Endothelial cell of umbilical vein (primary cell): ENCODE measurements at regions not wholly inside any gene's neighbourhood (a gene's known extent, or its start where the extent isn't known, plus 50 kb on each side); places are given as distances from the start of the nearest gene placed in this dataset.

Experiments
- BruUV-seq: library from RNA; stranded (reverse); fragments of 400-500 nt; replicated peaks from 2 replicates; lab custom pipeline; 2021; lab: Mats Ljungman, UMichigan
- CTCF ChIA-PET: fragments of 300-600, 350-600 bp; sonication (Branson Sonifier 250); formaldehyde crosslinking; loops from one replicate; lab custom pipeline; 2021; ENCODE audit warnings: antibody characterized with exemption, inconsistent platforms; lab: Charles Lee
- POLR2A ChIA-PET: fragments of 300-600, 350-600 bp; sonication (Branson Sonifier 250); formaldehyde crosslinking; loops from one replicate; lab custom pipeline; 2021; ENCODE audit warnings: antibody characterized with exemption, inconsistent platforms; lab: Charles Lee
- DNase-seq: peaks from one replicate; pipeline ENCODE4 v3.0.0-alpha.2; 2011; ENCODE audit warnings: low read depth, low spot score
- FAIRE-seq: peaks from 2 replicates; lab custom pipeline; 2011; peaks lifted over from hg19 to GRCh38; lab: Jason Lieb, UNC
- H2AFZ ChIP-seq: 2 replicates; pipeline ENCODE4 v1.6.0; 2012; ENCODE audit warnings: low read depth, low read length, control low read depth, inconsistent platforms
- H3K27ac ChIP-seq: 2 replicates; pipeline ENCODE4 v1.5.1; 2011; ENCODE audit warnings: low read depth, mild to moderate bottlenecking, control low read depth, low read length, moderate library complexity; ENCODE audit not compliant: insufficient read depth
- H3K27me3 ChIP-seq, 2 experiments: 2 replicates each; pipeline versions ENCODE4 v1.6.0 to v1.6.1; 2011; ENCODE audit warnings: low read length in 2 of 2, mixed read lengths in 1 of 2; ENCODE audit not compliant: control insufficient read depth in 2 of 2, insufficient read depth in 2 of 2
- H3K36me3 ChIP-seq, 2 experiments: 2 replicates in 1 of 2; 3 replicates in 1 of 2; pipeline ENCODE4 v1.5.1; 2011; ENCODE audit warnings: low read length in 2 of 2, mild to moderate bottlenecking in 1 of 2, moderate library complexity in 1 of 2; ENCODE audit not compliant: control insufficient read depth in 2 of 2, insufficient read depth in 2 of 2; ENCODE audit errors: extremely low read depth in 1 of 2
- H3K4me1 ChIP-seq: 3 replicates; pipeline ENCODE4 v1.5.1; 2011; ENCODE audit warnings: mild to moderate bottlenecking, low read length; ENCODE audit not compliant: control insufficient read depth, insufficient read depth; ENCODE audit errors: extremely low read depth
- H3K4me2 ChIP-seq: 2 replicates; pipeline ENCODE4 v1.6.1; 2011; ENCODE audit warnings: low read length, control low read depth, mixed read lengths; ENCODE audit not compliant: insufficient read depth
- H3K4me3 ChIP-seq, 3 experiments: fragments of 200-600 bp in 1 of 3; sonication (generic), shearing (Covaris generic) in 1 of 3; replicated peaks in 1 of 3; 2 replicates each; pipeline ENCODE4 v1.5.1; 2011 to 2016; ENCODE audit warnings: control low read depth in 3 of 3, low read length in 3 of 3, mild to moderate bottlenecking in 2 of 3, inconsistent platforms in 1 of 3, low read depth in 1 of 3, moderate library complexity in 1 of 3; ENCODE audit not compliant: insufficient read depth in 1 of 3
- H3K79me2 ChIP-seq: 2 replicates; pipeline ENCODE4 v1.6.0; 2012; ENCODE audit warnings: low read length, inconsistent platforms; ENCODE audit not compliant: control insufficient read depth, insufficient read depth
- H3K9ac ChIP-seq: replicated peaks from 2 replicates; pipeline ENCODE3; 2011; ENCODE audit warnings: low read length, control low read depth; ENCODE audit not compliant: insufficient read depth; ENCODE audit errors: extremely low read depth
- H3K9me1 ChIP-seq: replicated peaks from 3 replicates; pipeline ENCODE4 v1.6.0; 2011; ENCODE audit warnings: mild to moderate bottlenecking, low read length; ENCODE audit not compliant: control insufficient read depth, insufficient read depth; ENCODE audit errors: extremely low read depth
- H3K9me3 ChIP-seq: replicated peaks from 2 replicates; pipeline ENCODE4 v1.5.1; 2012; ENCODE audit warnings: low read length, inconsistent platforms; ENCODE audit not compliant: control insufficient read depth, insufficient read depth
- H4K20me1 ChIP-seq: replicated peaks from 2 replicates; pipeline ENCODE3; 2011; ENCODE audit warnings: mild to moderate bottlenecking, low read length; ENCODE audit not compliant: control insufficient read depth, insufficient read depth; ENCODE audit errors: extremely low read depth
- EZH2 ChIP-seq: IDR thresholded peaks from 2 replicates; pipeline ENCODE4 v1.6.1; 2012; ENCODE audit warnings: borderline replicate concordance, low read depth, mild to moderate bottlenecking, moderate library complexity, low read length, inconsistent platforms; ENCODE audit not compliant: severe bottlenecking
- FOS ChIP-seq: IDR thresholded peaks from 2 replicates; pipeline ENCODE4 v1.6.1; 2011; ENCODE audit warnings: mild to moderate bottlenecking, low read length, moderate library complexity, borderline replicate concordance; ENCODE audit not compliant: insufficient read depth
- GATA2 ChIP-seq: IDR thresholded peaks from 2 replicates; pipeline ENCODE4 v1.7.0; 2011; ENCODE audit warnings: low read depth, mild to moderate bottlenecking, moderate library complexity, mixed read lengths, low read length; ENCODE audit not compliant: insufficient read length, insufficient read depth
- JUN ChIP-seq: IDR thresholded peaks from 2 replicates; pipeline ENCODE4 v1.6.1; 2011; ENCODE audit warnings: borderline replicate concordance, low read depth; ENCODE audit not compliant: insufficient read length, insufficient read depth
- MYC ChIP-seq: IDR thresholded peaks from one replicate; pipeline ENCODE4 v1.6.1; 2011; ENCODE audit warnings: mild to moderate bottlenecking, low read depth, low read length
- POLR2A ChIP-seq: IDR thresholded peaks from 2 replicates; pipeline ENCODE4 v1.6.1; 2012; ENCODE audit warnings: low read depth, mild to moderate bottlenecking, control low read depth, low read length
- POLR2AphosphoS5 ChIP-seq: IDR thresholded peaks from 2 replicates; pipeline ENCODE4 v1.6.1; 2012; ENCODE audit warnings: low read depth, mild to moderate bottlenecking, control low read depth, low read length, moderate library complexity; ENCODE audit not compliant: insufficient read depth
- dilution Hi-C: fragments of 300-500 bp; cut with MboI; formaldehyde crosslinking; loops from one replicate; pipeline ENCODE4 v1.15.0; 2019; ENCODE audit warnings: low sequenced_read_pairs; ENCODE audit not compliant: extremely low pct_ligation_motif_present
- intact Hi-C: fragments of 100-400 bp; cut with micrococcal nuclease; formaldehyde crosslinking; loops from one replicate; pipeline ENCODE4 v1.10.0; 2022
- TF ChIP-seq, protein P1 (sequence below): IDR thresholded peaks from 2 replicates; pipeline ENCODE4 v1.6.1; 2011; ENCODE audit not compliant: insufficient read depth, insufficient read length
- TF ChIP-seq, protein P2 (sequence below), 2 donors: IDR thresholded peaks; 1 replicate in 1 of 2; 2 replicates in 1 of 2; pipeline ENCODE4 v1.5.1; 2011; ENCODE audit warnings: low read length in 2 of 2, mild to moderate bottlenecking in 2 of 2, moderate library complexity in 2 of 2, control low read depth in 1 of 2, inconsistent platforms in 1 of 2, low read depth in 1 of 2; ENCODE audit not compliant: insufficient read depth in 1 of 2; ENCODE audit errors: extremely low read depth in 1 of 2

DNA sequence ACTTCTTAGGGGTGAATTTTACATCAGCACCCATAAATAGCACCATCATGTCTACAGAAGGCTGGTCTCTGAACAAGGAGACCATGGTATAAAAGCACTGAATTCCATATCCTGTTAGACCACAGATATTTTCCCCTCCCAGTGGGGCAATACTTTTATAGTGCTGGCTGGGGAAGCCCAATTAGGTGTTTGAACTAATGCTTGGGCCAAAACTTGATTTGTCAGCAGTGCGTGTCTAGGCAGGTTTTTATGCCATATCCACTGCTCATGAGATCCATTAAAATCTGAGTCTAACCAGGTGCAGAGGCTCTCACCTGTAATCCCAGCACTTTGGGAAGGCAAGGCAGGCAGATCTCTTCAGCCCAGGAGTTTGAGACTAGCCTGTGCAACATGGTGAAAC is 623.0 kb downstream of the NPHP4 start:
- H3K9me3 ChIP-seq: peaks cover 11% of the 10 kb centered on the region
- no peak overlapping the region for H3K4me3 ChIP-seq
- POLR2A ChIA-PET: no interaction called here
- H3K36me3 ChIP-seq: no peaks in the 10 kb centered on the region
- TF ChIP-seq, protein P1, sequence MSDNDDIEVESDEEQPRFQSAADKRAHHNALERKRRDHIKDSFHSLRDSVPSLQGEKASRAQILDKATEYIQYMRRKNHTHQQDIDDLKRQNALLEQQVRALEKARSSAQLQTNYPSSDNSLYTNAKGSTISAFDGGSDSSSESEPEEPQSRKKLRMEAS: no peak
- TF ChIP-seq FOS (no peak), POLR2AphosphoS5 (no peak)
- dilution Hi-C loops: no loop called here
- no peaks in the 10 kb centered on the region for H3K9me1 ChIP-seq
- CTCF ChIA-PET: no interaction called here
- no peak overlapping the region for H3K4me2 ChIP-seq
- no peak overlapping the region for H2AFZ ChIP-seq
- DNase-seq: no peak
- no peaks in the 10 kb centered on the region for H3K27me3 ChIP-seq
- no peaks in the 10 kb centered on the region for H4K20me1 ChIP-seq
- no peak overlapping the region for H3K27ac ChIP-seq
- no peak overlapping the region for H3K9ac ChIP-seq
- no peaks in the 10 kb centered on the region for H3K4me1 ChIP-seq
- BruUV-seq: no TSS peak
- intact Hi-C loops: no loop called here
- no peak for FAIRE-seq
- H3K79me2 ChIP-seq: no peaks in the 10 kb centered on the region

DNA sequence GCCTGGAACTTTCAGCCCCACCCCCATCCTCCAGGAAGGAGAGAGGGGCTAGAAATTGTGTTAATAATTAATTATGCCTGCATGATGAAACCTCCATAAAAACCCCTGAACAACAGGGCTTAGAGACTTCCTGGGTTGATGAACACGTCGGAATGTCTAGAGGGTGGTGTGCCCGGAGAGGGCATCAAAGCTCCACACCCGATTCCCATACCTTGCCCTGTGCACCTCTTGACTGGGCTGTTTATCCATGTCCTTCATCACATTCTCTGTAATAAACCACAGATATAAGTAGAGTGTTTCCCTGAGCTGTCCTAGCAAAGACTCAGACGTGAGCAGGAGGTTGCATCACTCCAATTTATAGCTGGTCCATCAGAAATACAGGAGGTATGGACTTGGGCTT is 624.0 kb downstream of the NPHP4 start:
- H2AFZ ChIP-seq: no peak overlapping the region
- H3K36me3 ChIP-seq: no peaks in the 10 kb centered on the region
- no peak overlapping the region for H3K9ac ChIP-seq
- no peak overlapping the region for H3K4me2 ChIP-seq
- no peaks in the 10 kb centered on the region for H3K27me3 ChIP-seq
- ChIA-PET POLR2A (no interaction called here), CTCF (no interaction called here)
- no peaks in the 10 kb centered on the region for H4K20me1 ChIP-seq
- H3K9me1 ChIP-seq: no peaks in the 10 kb centered on the region
- dilution Hi-C loops: no loop called here
- no peak for TF ChIP-seq EZH2
- no peak for TF ChIP-seq POLR2AphosphoS5
- TF ChIP-seq MYC: no peak
- TF ChIP-seq JUN: no peak
- no peak for TF ChIP-seq FOS
- TF ChIP-seq POLR2A: no peak
- TF ChIP-seq, protein P2, sequence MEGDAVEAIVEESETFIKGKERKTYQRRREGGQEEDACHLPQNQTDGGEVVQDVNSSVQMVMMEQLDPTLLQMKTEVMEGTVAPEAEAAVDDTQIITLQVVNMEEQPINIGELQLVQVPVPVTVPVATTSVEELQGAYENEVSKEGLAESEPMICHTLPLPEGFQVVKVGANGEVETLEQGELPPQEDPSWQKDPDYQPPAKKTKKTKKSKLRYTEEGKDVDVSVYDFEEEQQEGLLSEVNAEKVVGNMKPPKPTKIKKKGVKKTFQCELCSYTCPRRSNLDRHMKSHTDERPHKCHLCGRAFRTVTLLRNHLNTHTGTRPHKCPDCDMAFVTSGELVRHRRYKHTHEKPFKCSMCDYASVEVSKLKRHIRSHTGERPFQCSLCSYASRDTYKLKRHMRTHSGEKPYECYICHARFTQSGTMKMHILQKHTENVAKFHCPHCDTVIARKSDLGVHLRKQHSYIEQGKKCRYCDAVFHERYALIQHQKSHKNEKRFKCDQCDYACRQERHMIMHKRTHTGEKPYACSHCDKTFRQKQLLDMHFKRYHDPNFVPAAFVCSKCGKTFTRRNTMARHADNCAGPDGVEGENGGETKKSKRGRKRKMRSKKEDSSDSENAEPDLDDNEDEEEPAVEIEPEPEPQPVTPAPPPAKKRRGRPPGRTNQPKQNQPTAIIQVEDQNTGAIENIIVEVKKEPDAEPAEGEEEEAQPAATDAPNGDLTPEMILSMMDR (IDR thresholded peaks at IDR 0.05; ENCODE audit: extremely low read depth in 1 of 2, insufficient read depth in 1 of 2, low read depth in 1 of 2, low read length in 2 of 2): no peak
- no peak for TF ChIP-seq GATA2
- TF ChIP-seq, protein P1: no peak
- BruUV-seq: no TSS peak
- H3K4me1 ChIP-seq: no peaks in the 10 kb centered on the region
- intact Hi-C loops: no loop called here
- H3K9me3 ChIP-seq: peaks cover 10% of the 10 kb centered on the region
- no peak overlapping the region for H3K4me3 ChIP-seq
- H3K79me2 ChIP-seq: no peaks in the 10 kb centered on the region
- H3K27ac ChIP-seq: no peak overlapping the region
- FAIRE-seq: no peak
- no peak for DNase-seq
